Amniotic stem cell (primary cell): ENCODE measurements at regions not wholly inside any gene's neighbourhood (a gene's known extent, or its start where the extent isn't known, plus 50 kb on each side); places are given as distances from the start of the nearest gene placed in this dataset.
"Not testable (repeated sequence)": the region's sequence is repeated elsewhere in the genome, so short reads cannot be mapped to it uniquely, and the experiment has no call there.

Experiments
- DNase-seq: peaks from one replicate; lab custom pipeline; 2025; lab: John Stamatoyannopoulos, UW

DNA sequence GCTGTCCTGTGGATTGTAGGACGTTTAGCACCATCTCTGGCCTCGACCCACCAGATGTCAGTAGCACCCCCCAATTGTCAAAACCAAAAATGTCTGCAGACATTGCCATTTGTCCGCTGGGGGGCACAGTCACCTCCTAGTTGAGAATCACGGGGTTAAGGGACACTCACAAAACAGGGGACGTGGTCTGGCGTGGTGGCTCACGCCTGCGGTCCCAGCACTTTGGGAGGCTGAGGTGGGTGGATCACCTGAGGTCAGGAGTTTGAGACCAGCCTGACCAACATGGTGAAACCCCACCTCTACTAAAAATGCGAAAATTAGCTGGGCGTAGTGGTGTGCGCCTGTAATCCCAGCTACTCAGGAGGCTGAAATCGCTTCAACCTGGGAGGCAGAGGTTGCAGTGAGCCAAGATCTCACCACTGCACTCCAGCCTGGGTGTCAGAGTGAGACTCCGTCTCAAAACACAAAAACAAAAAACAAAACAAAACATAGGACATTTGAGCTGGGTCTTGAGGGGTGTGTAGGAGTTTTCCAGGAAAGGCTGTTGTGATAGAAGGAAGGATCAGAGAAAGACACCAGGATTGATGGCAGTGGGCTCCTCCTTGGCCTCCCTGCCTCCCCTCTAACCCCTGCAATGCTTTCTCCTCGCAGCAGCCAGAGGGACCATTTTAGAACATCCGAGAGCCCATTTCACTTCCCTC is 171.8 kb upstream of the GSE1 start:
- DNase-seq = no peak

DNA sequence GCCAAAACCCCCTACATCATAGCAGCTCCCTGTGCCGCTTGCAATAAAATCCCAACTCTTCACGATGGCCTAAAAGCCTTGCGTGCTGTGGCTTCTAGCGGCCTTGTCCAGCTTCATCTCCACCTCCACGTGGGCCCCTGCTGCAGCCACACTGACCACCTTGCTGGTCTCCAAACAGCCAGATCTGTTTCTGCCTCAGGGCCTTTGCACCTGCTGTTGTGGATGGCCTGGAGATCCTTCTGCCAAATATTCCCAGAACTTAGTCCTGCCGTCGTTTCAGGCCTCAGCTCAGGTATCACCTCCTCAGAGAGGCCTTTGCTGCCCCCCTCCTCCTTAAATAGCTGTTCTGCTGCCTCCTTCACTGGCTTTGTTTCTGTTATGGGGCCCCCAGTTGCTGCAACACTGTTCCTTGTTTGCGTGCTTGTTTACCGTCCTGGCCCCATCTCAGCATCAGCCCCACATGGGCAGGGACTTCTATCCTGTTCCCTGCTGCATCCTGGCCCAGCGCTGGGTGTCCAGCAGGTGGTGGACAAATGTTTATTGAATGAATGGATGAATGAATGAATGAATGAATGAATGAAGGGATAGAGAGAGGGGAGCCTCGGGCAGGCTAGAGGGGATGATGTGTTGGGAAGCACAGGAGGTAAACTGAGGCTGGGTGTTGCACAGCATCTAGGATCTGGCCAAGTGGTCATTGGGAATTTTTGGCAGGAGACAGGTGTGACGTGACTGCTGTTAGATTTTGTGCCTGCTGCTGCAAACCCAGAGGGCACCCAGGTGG is 171.0 kb upstream of the GSE1 start:
- DNase-seq = no peak

DNA sequence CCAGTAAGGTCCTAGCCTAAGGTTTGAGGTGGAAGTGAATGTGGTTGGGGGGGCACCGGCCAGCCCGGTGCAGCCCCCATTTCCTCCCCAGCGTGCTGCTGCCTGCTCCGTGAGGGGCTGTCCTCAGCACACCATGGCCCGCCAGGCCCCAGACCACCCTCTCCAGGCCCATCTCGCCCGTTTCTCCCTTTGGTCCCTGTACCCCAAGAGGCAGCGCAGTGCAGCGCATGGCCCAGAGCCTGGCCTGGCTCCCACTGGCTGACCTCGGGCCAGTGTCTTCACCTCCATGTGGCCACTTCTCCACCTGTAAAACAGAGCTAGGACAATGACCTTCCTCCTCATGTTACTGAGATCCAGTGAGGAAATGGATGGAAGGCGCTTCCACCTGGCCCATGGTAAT is 170.0 kb upstream of the GSE1 start:
- no peak for DNase-seq

DNA sequence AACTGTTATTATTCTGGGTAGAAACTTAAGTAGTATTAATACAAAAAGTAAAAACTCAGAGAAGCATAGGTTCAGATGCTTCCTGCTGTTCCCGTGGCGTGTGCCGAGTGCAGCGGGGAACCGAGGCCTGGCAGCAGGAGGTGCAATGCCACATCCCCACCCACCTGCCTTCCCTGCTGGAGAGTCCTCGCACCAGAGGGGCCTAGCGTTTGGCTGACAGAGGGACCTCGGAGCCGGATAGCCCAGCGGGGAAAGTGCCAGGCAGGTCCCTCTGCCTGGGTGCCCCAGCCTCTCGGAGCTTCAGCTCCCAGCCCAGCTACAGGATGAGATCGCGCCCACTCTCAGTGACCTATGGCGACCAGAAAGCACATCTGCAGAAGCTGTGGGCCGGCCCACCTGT is 169.6 kb upstream of the GSE1 start:
- DNase-seq = no peak

DNA sequence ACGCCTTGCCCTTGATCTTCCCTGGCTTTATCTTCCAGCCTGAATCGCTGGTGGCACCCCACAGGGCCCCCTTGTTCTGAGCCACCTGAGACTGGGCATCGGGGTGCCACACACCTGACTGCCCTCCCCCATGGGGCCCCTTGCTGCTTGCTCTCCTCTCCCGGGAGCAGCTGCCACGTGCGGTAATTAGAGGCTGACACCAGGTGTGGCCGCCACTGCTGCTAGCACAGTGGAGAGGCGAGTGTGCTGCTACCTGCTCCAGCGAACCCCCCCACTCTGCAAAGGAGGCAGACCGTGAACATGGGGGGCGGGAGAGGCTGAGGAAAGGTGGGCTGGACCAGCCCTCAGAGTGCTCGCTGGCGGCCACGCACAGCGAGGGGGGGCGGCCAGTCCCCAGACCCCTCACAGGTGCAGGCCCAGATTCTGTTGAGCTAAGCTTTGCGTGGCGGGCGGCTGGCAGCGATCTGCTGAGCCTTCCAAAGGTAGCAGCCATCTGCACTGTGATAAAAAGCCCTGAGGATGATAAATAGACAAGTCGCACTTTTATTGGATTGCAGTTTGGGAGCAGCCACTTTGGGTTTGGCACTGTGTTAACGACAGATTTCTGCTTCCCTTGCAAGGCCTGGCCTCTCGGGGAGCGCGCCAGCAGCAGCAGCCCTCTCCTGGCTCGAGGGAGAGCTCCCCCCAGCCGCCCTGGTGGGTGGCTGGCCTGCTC is 167.9 kb upstream of the GSE1 start:
- no peak for DNase-seq

DNA sequence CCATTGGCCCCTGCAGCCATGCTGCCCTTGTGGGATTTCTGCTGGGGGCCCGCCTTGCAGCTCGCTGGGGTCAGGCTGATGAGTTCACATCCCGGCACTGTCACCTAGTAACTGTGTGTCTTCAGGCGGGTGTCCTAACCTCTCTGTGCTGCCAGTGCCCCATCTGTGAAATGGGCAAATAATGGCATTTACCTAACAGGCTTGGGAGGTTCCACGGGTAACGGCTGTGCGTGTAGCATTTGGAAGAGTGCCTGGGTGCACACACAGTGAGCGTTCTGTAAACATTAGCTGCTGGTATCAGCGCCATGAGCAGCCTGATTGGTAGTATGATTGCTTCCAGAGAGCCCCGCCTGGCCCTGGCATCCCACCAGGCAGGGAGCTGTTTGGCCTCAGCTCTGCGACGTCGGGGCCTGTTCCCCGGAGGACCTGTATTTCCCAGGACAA is 167.3 kb upstream of the GSE1 start:
- no peak for DNase-seq

DNA sequence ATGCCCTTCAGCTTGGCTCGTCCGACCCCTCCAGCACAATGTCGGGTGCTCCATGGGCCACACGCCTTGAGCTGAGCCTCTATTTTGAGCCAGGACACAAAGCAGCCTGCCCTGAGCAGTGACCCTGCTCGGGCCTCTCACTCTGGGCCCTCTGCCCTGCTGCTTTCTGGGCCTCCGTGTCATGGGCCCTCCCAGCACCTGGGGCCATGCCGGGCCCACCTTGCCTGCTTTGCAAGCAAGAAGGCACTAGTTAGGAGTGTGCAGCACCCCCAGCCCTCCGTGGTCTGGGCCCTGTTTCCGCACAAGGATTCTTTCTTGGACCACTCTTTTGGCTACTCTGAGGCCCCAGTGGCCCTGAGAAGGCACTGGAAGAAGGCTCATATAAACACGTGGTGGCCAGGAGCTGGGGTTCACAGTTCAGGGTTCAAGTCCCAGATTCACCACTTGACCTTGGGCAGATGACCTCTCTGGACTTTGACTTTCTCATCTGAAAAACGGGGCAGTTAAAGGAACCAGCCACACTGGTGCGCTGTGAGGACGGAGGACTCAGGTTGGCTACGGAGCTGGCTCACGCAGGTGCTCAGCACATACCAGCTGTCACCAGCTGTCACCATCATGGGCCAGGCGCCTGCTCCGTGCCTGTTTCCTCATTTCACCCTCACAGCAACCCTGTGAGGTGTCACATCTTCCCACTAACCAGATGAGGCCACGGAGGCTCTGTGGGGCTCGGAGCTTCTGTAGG is 166.0 kb upstream of the GSE1 start:
- DNase-seq = no peak

DNA sequence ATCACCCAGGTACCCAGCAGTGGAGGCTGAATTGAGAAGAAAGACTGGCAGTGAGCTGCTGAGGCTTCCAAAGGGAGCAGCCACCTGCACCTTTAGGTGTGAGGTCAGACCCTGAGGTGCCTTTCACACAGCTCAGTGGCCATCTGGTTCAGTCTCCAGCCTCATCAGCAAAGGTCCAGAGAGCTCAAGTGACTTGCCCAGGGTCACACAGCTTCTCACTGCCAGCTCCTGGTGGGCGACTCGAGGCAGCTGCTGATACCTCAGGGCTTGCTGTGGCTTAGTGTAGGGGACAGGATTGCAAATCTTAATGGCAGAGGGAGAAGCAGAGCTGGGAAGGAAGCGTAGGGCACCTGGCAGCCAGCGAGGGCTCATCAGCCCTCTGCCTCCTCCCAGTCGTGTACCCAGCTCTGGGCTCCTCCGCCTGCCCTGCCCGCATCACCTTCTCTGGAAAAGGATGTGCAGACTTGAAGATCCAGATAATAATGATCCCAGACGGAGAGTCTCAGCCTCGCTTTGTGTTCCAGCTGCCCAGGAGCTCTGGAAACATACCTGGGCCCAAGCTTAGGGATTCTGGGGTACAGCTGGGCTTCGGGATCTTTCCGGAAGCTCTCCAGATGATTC is 165.3 kb upstream of the GSE1 start:
- DNase-seq = no peak

DNA sequence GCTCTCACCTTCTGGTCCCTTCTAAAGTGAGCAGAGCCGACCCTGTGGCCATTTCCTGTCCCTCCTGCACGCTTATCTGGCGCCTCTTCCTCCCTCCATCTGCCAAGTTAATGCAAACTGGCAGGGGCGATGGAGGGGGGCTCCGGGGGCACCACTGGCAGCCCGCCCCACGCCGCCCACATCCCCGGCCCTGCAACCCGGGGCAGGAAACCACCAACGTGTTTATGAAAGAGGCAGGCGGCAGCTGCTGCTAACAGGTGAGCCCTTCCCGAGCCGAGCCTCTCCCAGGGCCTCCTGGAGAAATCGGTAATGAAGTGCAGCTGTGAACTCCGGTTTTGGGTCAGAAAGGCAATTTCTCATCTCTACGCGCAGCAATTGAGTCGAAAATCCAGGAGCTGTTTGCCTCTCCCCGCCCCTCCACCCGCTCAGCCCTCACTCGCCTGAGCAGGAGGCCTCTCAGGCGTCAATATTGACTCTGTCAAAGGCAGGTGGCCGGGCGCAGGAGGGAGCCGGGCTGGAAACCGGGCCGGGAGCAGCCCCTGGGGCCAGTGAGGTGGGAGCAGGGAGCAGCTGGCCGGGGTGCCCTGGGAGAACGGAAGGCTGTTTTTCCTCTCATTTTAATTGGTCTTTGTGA is 164.4 kb upstream of the GSE1 start:
- DNase-seq = no peak

DNA sequence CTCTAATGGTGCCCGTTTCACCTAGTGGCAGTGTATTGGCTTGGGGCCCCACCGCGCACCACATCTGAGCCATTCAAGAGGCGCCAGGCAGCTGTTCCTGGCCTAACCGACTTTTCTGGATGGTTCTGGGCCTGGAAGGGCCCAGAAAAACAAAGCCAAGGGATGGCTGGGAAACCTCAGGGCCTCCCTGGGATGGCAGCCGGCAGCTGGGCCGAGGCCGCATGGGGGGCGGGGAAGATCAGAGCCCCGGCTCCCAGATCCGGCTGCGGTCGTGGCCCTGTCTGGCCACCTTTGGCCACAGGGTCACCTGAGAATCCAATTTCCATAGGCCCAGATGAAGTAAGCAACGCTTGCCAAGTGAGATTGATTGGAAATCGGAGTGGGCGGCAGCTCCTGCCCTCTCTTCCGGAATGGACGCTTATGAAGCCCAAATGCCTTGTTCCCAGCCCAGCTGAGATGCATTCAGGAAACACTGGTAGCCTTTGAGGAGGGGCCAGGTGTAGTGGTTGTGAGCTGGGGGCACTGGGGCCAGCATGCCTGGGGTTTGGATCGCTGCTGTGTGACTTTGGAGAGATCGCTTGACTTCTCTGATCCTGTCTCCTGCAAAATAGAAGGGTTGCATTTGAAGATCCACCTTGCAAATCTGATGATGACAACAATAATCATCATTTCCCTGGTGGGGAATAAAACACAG is 163.8 kb upstream of the GSE1 start:
- no peak for DNase-seq

DNA sequence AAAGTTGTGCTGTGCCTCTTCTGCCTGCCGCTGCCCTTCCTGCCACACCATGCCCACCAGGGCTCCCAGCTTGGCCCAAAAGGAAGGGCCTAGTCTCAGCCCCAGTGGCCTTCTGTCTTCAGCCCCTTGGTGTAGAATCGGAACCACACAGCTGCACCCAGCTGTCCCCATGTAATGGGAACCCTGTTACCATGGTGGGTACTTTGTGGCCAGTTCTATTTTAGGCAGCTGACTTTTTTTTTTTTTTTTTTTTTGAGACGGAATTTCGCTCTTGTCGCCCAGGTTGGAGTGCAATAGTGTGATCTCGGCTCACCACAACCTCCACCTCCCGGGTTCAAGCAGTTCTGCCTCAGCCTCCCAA is 163.3 kb upstream of the GSE1 start:
- no peak for DNase-seq

DNA sequence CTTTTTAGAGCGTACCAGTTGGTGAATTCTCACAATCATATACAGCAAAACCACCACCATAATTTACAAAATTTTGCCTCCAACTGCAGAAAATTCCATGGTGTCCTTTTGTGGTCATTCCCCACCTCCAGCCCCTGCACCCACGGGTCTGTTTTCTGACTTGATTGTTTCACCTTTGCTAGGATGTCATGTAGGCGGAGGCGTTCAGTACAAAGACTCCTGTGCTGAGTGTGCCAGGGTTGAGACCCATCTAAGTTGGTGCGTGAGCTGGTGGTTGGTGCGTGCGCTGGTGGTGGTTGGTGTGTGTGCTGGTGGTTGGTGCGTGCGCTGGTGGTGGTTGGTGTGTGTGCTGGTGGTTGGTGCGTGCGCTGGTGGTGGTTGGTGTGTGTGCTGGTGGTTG is 162.0 kb upstream of the GSE1 start:
- not testable (repeated sequence) for DNase-seq

DNA sequence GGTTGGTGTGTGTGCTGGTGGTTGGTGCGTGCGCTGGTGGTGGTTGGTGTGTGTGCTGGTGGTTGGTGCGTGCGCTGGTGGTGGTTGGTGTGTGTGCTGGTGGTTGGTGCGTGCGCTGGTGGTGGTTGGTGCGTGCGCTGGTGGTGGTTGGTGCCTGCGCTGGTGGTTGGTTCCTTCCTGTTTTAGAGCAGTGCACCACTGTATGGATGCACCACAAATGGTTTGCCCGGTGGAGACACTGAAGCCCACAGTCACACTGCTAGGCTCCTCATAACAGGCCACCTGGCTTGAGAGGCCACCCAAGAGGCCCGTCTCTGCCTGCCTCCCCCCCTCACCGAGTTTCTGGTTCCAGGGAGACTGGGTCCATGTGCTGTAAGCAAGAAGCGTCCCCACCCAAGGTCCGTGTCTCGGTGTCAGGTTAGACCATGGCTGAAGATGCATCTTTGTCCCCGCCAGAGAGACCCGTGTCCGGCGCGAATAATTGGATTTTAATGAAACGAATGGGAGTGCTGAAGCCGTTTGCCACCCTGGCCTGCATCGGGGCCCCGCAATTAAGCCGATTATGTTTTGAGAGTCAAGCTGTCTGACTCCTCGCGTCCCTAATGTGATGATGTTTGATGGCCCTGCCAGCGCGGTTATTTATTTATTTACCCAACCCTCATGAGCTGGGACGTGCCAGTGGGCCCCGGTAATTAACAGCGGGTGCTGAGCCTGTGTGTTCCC is 161.3 kb upstream of the GSE1 start:
- DNase-seq = no peak

DNA sequence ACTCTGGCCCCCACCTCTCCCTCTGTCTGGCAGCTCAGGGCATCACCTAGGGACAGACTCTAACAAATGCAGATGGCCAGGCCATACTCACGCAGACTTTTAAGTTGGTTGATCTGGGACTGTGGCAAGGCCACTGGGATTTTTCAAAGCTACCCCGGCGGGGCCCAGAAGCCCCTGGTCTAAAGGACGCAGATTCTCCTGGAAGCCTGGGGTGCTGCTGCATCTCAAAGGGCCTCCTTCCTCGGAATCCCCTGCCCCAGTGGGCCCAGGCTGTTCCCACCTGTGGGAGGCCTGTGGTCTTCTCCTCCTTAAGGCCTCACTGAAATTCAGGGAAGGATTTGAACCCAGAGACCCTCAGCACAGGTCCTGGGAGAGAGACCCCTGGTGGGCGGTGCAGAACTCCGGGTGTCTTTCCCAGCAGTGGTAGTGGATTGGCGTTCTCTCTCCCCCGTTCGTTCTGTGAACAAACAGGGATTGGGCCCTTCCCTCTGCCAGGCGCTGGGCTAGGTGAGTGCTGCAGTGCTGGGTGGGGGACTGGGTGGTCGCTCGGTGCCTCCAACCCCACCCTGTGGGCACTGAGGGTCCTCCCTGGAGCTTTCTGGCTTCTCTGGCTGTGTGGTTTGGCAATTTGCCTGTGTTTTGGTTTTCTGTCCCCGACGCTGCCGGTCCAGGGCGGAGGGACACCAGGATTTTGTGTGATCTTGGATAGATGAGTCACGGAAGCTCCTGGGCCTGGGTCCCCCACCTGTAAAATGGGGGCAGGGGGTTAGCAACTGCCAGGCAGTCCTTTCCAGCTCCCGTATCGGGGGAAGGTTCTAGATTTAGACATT is 160.5 kb upstream of the GSE1 start:
- DNase-seq = no peak

DNA sequence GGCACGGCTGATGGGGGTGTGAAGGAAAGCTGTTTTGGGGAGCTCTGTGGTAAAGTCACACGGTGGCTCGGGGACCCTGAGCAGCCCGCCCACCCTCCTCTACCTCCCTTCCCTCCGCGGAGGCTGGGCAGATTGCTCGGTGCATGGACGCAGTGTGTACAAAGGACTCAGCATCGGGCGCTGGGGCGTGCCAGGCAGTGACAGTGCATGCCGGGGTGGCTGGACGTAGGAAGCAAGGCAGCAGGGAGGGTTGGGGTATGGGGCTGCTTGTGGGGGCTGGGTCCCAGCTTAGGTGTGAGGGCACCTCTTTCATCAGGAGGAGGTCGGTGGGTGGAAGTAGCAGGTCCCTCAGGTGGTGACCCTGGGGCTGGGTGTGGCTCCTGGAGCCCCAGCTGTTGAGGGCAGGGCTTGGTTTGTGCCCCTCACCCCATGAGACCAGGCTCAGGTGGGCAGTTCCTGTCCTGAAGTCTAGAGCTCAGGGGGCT is 159.9 kb upstream of the GSE1 start:
- DNase-seq = no peak

DNA sequence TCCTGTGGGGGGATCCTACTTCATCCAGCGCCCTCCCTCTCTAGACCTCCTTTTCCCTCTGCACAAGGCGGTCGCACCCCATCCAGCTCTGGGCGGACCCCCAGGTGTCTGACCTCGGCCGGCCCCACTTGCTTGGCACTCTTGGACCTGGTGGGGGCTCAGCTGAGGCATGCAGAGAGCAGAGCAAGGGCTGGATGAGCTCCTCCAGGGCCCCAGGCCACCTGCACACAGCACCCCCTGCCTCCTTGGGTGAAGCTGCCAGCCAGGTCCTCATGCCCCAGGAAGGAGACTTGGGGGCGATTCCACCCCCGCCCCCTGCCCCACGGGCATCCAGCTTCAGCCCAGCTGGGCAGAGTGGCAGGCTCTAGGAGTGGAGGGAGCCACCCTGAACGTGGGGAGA is 159.4 kb upstream of the GSE1 start:
- no peak for DNase-seq

DNA sequence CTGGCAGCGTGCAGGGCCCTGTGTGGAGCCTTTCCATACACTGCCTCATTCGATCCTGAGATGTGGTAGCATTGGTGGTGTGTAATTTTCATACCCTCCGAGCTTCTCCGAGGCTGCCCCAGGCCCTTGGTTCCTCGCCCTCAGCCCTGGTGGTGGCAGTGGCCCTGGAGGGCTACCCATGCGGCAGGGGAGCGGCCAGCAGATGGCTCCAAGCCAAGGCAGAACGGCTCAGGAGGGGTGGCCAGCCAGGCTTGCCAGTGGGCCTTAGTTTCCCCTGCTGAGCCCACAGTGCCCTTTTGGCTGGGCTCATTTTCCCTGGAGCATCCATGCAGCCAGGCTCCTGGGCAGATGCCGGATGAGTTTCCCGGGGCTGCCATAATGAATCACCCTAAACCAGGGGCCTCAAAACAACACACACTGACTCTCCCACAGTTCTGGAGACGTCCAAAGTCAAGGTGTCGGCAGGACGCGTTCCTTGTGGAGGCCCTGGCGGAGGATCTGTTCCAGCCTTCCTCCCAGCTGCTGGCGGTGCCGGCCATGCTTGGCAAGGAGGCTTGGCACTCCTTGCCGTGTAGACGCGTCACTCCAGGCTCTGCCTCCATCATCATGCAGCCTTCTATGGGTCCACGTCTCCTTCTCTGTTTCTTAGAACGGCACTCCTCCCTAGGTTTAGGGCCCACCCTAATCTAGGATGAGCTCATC is 158.8 kb upstream of the GSE1 start:
- no peak for DNase-seq

DNA sequence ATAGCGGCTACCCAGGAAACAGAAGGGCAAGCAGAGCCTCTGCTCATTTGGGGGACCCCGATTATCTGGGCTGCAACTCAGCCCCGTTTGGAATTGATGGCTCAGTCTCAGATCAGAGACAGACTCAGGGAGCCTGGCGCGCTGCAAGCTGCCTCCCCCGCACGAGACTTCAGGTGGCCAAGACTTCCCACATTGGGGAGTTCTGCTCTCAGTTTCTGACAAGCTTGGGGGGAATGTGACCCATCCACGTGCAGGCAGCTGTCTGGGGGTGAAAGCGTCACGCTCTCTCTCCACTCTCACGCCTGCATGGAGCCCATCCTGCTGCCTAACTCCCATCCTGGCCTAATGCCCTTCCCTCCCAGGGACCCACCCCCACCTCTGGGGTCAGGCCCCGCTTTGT is 157.6 kb upstream of the GSE1 start:
- DNase-seq = no peak

DNA sequence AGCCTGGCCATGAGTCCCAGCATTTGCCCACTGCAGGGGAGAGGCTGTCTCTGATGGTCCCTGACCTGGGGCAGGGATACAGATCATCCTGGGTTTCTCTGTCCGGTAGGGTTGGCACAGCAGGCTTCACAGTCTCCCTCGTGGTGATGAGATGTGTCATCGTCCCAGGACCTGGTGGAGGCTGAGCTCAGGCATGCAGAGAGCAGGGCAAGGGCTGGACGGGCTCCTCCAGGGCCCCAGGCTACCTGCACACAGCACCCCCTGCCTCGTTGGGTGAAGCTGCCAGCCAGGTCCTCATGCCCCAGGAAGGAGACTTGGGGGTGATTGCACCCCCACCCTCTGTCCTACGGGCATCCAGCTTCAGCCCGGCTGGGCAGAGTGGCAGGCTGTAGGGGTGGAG is 155.8 kb upstream of the GSE1 start:
- no peak for DNase-seq
